ENCODE measurements at regions not wholly inside any gene's neighbourhood (a gene's known extent, or its start where the extent isn't known, plus 50 kb on each side); places are given as distances from the start of the nearest gene placed in this dataset.

GRCh38 chr3:181512787-181513186, 198.9 kb upstream of the SOX2 start:
- no peaks in the 10 kb centered on the region for H3K27me3 ChIP-seq (ENCODE audit: control insufficient read depth, insufficient read depth, low read length)
- H3K36me3 ChIP-seq (ENCODE audit: control insufficient read depth, insufficient read depth, low read length), result no peaks in the 10 kb centered on the region
- TF ChIP-seq CTCF (IDR thresholded peaks at IDR 0.05), result no peak
- H3K4me1 ChIP-seq, result no peaks in the 10 kb centered on the region
- H3K27ac ChIP-seq, result no peak overlapping the region
- H3K79me2 ChIP-seq, result no peaks in the 10 kb centered on the region
- H3K9ac ChIP-seq, result no peak overlapping the region
- no peaks in the 10 kb centered on the region for H3K9me3 ChIP-seq (ENCODE audit: control insufficient read depth, low read length)
- no peak overlapping the region for H2AFZ ChIP-seq
- no peak overlapping the region for H3K4me3 ChIP-seq (ENCODE audit: low read depth, low read length)
- H3K4me2 ChIP-seq (ENCODE audit: low read length), result no peak overlapping the region

- H3K9me3 ChIP-seq (ENCODE audit: control insufficient read depth, low read length), result no peaks in the 10 kb centered on the region
- H3K79me2 ChIP-seq, result no peaks in the 10 kb centered on the region
- no peak overlapping the region for H2AFZ ChIP-seq
- H3K27me3 ChIP-seq (ENCODE audit: control insufficient read depth, insufficient read depth, low read length), result no peaks in the 10 kb centered on the region
- H3K9ac ChIP-seq, result no peak overlapping the region
- H3K4me2 ChIP-seq (ENCODE audit: low read length), result no peak overlapping the region
- H3K4me1 ChIP-seq, result no peaks in the 10 kb centered on the region
- H3K27ac ChIP-seq, result no peak overlapping the region
- no peak overlapping the region for H3K4me3 ChIP-seq (ENCODE audit: low read depth, low read length)
- no peak for TF ChIP-seq CTCF (IDR thresholded peaks at IDR 0.05)
- H3K36me3 ChIP-seq (ENCODE audit: control insufficient read depth, insufficient read depth, low read length), result no peaks in the 10 kb centered on the region
Measured at GRCh38 chr3:181510500-181510899, 201.2 kb upstream of the SOX2 start.

- Histone ChIP-seq H3K27ac (no peak overlapping the region), H2AFZ (no peak overlapping the region), H3K4me2 (ENCODE audit: low read length) (no peak overlapping the region), H3K4me1 (no peaks in the 10 kb centered on the region), H3K27me3 (ENCODE audit: control insufficient read depth, insufficient read depth, low read length) (no peaks in the 10 kb centered on the region), H3K4me3 (ENCODE audit: low read depth, low read length) (no peak overlapping the region), H3K79me2 (no peaks in the 10 kb centered on the region), H3K9me3 (ENCODE audit: control insufficient read depth, low read length) (no peaks in the 10 kb centered on the region), H3K36me3 (ENCODE audit: control insufficient read depth, insufficient read depth, low read length) (no peaks in the 10 kb centered on the region), H3K9ac (no peak overlapping the region)
- no peak for TF ChIP-seq CTCF (IDR thresholded peaks at IDR 0.05)
Measured at GRCh38 chr3:181497358-181497757, 214.4 kb upstream of the SOX2 start.

GRCh38 chr3:181493423-181493822, 218.3 kb upstream of the SOX2 start:
- Histone ChIP-seq H3K36me3 (ENCODE audit: control insufficient read depth, insufficient read depth, low read length) (no peaks in the 10 kb centered on the region), H2AFZ (no peak overlapping the region), H3K9me3 (ENCODE audit: control insufficient read depth, low read length) (no peaks in the 10 kb centered on the region), H3K27me3 (ENCODE audit: control insufficient read depth, insufficient read depth, low read length) (no peaks in the 10 kb centered on the region), H3K9ac (no peak overlapping the region), H3K4me1 (no peaks in the 10 kb centered on the region), H3K27ac (no peak overlapping the region), H3K4me3 (ENCODE audit: low read depth, low read length) (no peak overlapping the region), H3K4me2 (ENCODE audit: low read length) (no peak overlapping the region), H3K79me2 (no peaks in the 10 kb centered on the region)
- TF ChIP-seq CTCF (IDR thresholded peaks at IDR 0.05), result no peak

GRCh38 chr3:181488536-181488935, 223.2 kb upstream of the SOX2 start:
- no peaks in the 10 kb centered on the region for H3K9me3 ChIP-seq (ENCODE audit: control insufficient read depth, low read length)
- H2AFZ ChIP-seq, result no peak overlapping the region
- no peaks in the 10 kb centered on the region for H3K79me2 ChIP-seq
- no peaks in the 10 kb centered on the region for H3K4me1 ChIP-seq
- H3K27me3 ChIP-seq (ENCODE audit: control insufficient read depth, insufficient read depth, low read length), result no peaks in the 10 kb centered on the region
- no peak overlapping the region for H3K4me3 ChIP-seq (ENCODE audit: low read depth, low read length)
- H3K36me3 ChIP-seq (ENCODE audit: control insufficient read depth, insufficient read depth, low read length), result no peaks in the 10 kb centered on the region
- TF ChIP-seq CTCF (IDR thresholded peaks at IDR 0.05), result no peak
- H3K27ac ChIP-seq, result no peak overlapping the region
- no peak overlapping the region for H3K4me2 ChIP-seq (ENCODE audit: low read length)
- no peak overlapping the region for H3K9ac ChIP-seq
